ENCODE measurements at regions not wholly inside any gene's neighbourhood (a gene's known extent, or its start where the extent isn't known, plus 50 kb on each side); places are given as distances from the start of the nearest gene placed in this dataset.
"Not testable (repeated sequence)": the region's sequence is repeated elsewhere in the genome, so short reads cannot be mapped to it uniquely, and the experiment has no call there.

- DNase-seq (ENCODE audit: extremely low spot score); POLR2A ChIA-PET; CTCF ChIA-PET: not testable (repeated sequence)
Measured at GRCh38 chr17:15852863-15853262, 92.1 kb upstream of the ADORA2B start.

GRCh38 chr17:15856191-15856590, 88.7 kb upstream of the ADORA2B start:
- DNase-seq (ENCODE audit: extremely low spot score); POLR2A ChIA-PET; CTCF ChIA-PET: not testable (repeated sequence)

- POLR2A ChIA-PET; DNase-seq (ENCODE audit: extremely low spot score); CTCF ChIA-PET: not testable (repeated sequence)
Measured at GRCh38 chr17:15856745-15857144, 88.2 kb upstream of the ADORA2B start.

- POLR2A ChIA-PET; DNase-seq (ENCODE audit: extremely low spot score); CTCF ChIA-PET: not testable (repeated sequence)
Measured at GRCh38 chr17:15858082-15858481, 86.8 kb upstream of the ADORA2B start.

GRCh38 chr17:15860774-15861173, 84.2 kb upstream of the ADORA2B start:
- POLR2A ChIA-PET; DNase-seq (ENCODE audit: extremely low spot score); CTCF ChIA-PET: not testable (repeated sequence)

GRCh38 chr17:15864061-15864460, 80.9 kb upstream of the ADORA2B start:
- CTCF ChIA-PET; DNase-seq (ENCODE audit: extremely low spot score); POLR2A ChIA-PET: not testable (repeated sequence)

GRCh38 chr17:15864472-15864871, 80.5 kb upstream of the ADORA2B start:
- DNase-seq (ENCODE audit: extremely low spot score); CTCF ChIA-PET; POLR2A ChIA-PET: not testable (repeated sequence)

GRCh38 chr17:15866015-15866414, 78.9 kb upstream of the ADORA2B start:
- POLR2A ChIA-PET; CTCF ChIA-PET; DNase-seq (ENCODE audit: extremely low spot score): not testable (repeated sequence)

- POLR2A ChIA-PET; CTCF ChIA-PET; DNase-seq (ENCODE audit: extremely low spot score): not testable (repeated sequence)
Measured at GRCh38 chr17:15867331-15867730, 77.6 kb upstream of the ADORA2B start.

GRCh38 chr17:15869868-15870267, 75.1 kb upstream of the ADORA2B start:
- POLR2A ChIA-PET; CTCF ChIA-PET; DNase-seq (ENCODE audit: extremely low spot score): not testable (repeated sequence)

GRCh38 chr17:15872677-15873076, 72.3 kb upstream of the ADORA2B start:
- DNase-seq (ENCODE audit: extremely low spot score); CTCF ChIA-PET; POLR2A ChIA-PET: not testable (repeated sequence)

- CTCF ChIA-PET; DNase-seq (ENCODE audit: extremely low spot score); POLR2A ChIA-PET: not testable (repeated sequence)
Measured at GRCh38 chr17:15877882-15878500, 66.9 kb upstream of the ADORA2B start.

GRCh38 chr17:15882058-15882720, 62.7 kb upstream of the ADORA2B start:
- DNase-seq (ENCODE audit: extremely low spot score), result peak; percentile 39
- TF ChIP-seq L3MBTL2 (conservative IDR thresholded peaks at IDR 0.05), result no peak
- TF ChIP-seq LEF1 (IDR thresholded peaks at IDR 0.05; ENCODE audit: borderline replicate concordance), result no peak
- TF ChIP-seq PKNOX1 (IDR thresholded peaks at IDR 0.05), result no peak
- ChIA-PET CTCF (interaction anchor here (0.8 kb wide), 1 partner anchor 12 kb away, joined by 3 read pairs; no protein-coding TSS in a partner anchor), POLR2A (interaction anchor here (1.1 to 1.8 kb wide), 2 partner anchors 62 to 117 kb away, joined by 5 read pairs; partner anchors contain the start of genes ADORA2B, TTC19 and ZSWIM7)

- ChIA-PET CTCF (no interaction called here), POLR2A (interaction anchor here (1.8 kb wide), 1 partner anchor 62 kb away, joined by 5 read pairs; the partner anchor contains the start of gene ADORA2B)
- DNase-seq (ENCODE audit: extremely low spot score), result no peak
- TF ChIP-seq HDGF (IDR thresholded peaks at IDR 0.05; ENCODE audit: borderline replicate concordance) (no peak), NFRKB (IDR thresholded peaks at IDR 0.05) (no peak), TARDBP (IDR thresholded peaks at IDR 0.05) (no peak), L3MBTL2 (conservative IDR thresholded peaks at IDR 0.05) (no peak), FOXM1 (IDR thresholded peaks at IDR 0.05; ENCODE audit: borderline replicate concordance) (no peak), FOXA1 (IDR thresholded peaks at IDR 0.05) (no peak), FOXK2 (IDR thresholded peaks at IDR 0.05) (no peak), CTBP1 (IDR thresholded peaks at IDR 0.05; ENCODE audit: borderline replicate concordance) (no peak), BHLHE40 (IDR thresholded peaks at IDR 0.05; ENCODE audit: borderline replicate concordance) (no peak), ZNF384 (IDR thresholded peaks at IDR 0.05) (no peak), LEF1 (IDR thresholded peaks at IDR 0.05; ENCODE audit: borderline replicate concordance) (no peak), ARNT (IDR thresholded peaks at IDR 0.05) (no peak), SUZ12 (IDR thresholded peaks at IDR 0.05) (no peak), PKNOX1 (IDR thresholded peaks at IDR 0.05) (no peak), ELF4 (IDR thresholded peaks at IDR 0.05) (no peak), SP1 (IDR thresholded peaks at IDR 0.05) (no peak)
Measured at GRCh38 chr17:15882777-15883176, 62.2 kb upstream of the ADORA2B start.

Measured in HEK293T (cell line).